HUES6 (cell line): ENCODE measurements at regions not wholly inside any gene's neighbourhood (a gene's known extent, or its start where the extent isn't known, plus 50 kb on each side); places are given as distances from the start of the nearest gene placed in this dataset.
"Not testable (repeated sequence)": the region's sequence is repeated elsewhere in the genome, so short reads cannot be mapped to it uniquely, and the experiment has no call there.

ENCODE experiments used
- H3K27ac ChIP-seq: 2 replicates; pipeline ENCODE4 v1.7.0; 2013; ENCODE audit warnings: low read depth, mild to moderate bottlenecking, low read length, inconsistent platforms
- H3K27me3 ChIP-seq: 2 replicates; pipeline ENCODE4 v1.6.1; 2013; ENCODE audit warnings: low read length; ENCODE audit not compliant: control insufficient read depth, insufficient read depth
- H3K36me3 ChIP-seq: 2 replicates; pipeline ENCODE4 v1.6.1; 2013; ENCODE audit warnings: low read length; ENCODE audit not compliant: control insufficient read depth, insufficient read depth
- H3K4me1 ChIP-seq: 2 replicates; pipeline ENCODE4 v1.6.1; 2013; ENCODE audit warnings: low read length; ENCODE audit not compliant: control insufficient read depth, insufficient read depth
- H3K4me3 ChIP-seq: 2 replicates; pipeline ENCODE4 v1.5.1; 2013; ENCODE audit warnings: low read depth, low read length
- H3K9ac ChIP-seq: one replicate; pipeline ENCODE4 v1.6.1; 2013; ENCODE audit warnings: mild to moderate bottlenecking, low read length
- H3K9me3 ChIP-seq: 2 replicates; pipeline ENCODE4 v1.6.1; 2013; ENCODE audit warnings: low read depth, low read length; ENCODE audit not compliant: control insufficient read depth, insufficient read depth

GRCh38 chr1:222470252-222470805 is 77.6 kb downstream of the HHIPL2 start:
- H3K27me3 ChIP-seq, H3K4me1 ChIP-seq, H3K9ac ChIP-seq, H3K27ac ChIP-seq, H3K4me3 ChIP-seq, H3K9me3 ChIP-seq, H3K36me3 ChIP-seq: not testable (repeated sequence)

DNA sequence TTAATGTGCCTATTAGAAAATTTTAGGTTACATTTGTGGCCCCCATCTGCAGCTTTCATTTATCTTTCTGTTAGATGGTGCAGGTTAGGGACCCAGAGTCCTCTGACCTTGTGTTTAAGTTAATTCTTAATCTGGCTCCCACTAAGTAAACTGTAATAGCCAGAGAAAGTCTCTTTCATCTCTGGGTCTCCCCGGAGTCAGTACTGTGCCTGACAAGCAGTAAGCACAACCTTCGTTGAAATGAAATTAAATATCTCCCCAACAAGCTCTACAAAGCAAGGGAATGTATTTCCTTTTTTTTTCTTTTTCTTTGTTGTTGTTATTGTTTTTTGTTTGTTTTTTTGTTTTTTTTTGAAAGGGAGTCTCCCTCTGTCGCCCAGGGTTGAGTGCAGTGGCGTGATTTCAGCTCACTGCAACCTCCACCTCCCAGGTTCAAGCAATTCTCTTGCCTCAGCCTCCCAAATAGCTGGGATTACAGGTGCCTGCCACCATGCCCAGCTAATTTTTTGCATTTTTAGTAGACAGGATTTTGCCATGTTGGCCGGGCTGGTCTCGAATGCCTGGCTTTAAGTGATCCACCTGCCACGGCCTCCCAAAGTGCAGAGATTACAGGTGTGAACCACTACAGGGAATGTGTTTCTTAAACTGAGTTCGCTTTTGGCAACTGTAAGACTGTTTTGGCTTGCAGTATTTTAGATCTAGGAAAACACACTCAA is 81.6 kb downstream of the HHIPL2 start:
- Histone ChIP-seq H3K4me3 (0 out of 2 replicates have a peak overlapping the region, but pooled peaks have one; percentile 84), H3K9me3 (0 out of 2 replicates have a peak, but pooled peaks cover 3% of the 10 kb centered on the region), H3K27me3 (no peaks in the 10 kb centered on the region), H3K9ac (no peak overlapping the region), H3K4me1 (no peaks in the 10 kb centered on the region), H3K36me3 (no peaks in the 10 kb centered on the region), H3K27ac (no peak overlapping the region)

DNA sequence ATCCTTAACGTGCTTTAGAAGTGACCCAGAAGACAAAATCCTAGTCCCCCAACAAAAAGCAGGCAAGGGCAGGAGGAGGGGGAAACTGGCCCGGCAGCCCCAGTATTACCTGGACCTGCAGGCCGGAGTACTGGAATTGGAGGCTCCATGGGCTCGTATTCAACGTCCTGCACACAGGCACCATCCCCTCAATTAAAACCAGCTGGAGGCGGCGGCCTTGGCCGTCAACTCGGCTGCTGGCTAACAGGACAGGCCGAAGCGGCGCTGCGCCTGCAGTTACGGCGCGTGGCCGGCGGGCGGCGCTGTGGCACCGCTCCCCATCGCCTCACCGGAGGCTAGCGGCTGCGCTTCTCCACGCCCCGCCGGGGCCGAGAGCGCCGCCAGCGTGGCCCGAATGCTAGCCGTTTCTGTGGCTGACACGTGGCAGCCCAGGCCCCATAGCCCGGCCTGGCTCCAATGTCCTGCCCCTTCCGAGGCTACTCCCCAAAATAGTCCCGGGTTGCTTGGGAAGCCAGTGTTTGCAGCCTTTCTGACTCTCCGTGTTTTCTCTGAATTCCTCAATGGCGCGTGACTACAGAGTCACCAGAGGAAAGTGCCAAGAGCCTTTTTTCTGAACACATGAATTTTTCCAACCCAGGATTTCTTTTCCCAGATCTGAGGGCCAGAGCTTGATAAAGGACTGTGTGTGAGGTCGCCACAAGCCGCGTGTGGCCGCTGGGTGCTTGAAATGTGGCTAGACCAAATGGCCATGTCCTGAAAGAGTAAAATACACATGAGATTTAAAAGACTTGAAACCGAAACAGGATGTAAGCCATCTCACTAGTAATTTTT is 82.5 kb downstream of the HHIPL2 start:
- 0 out of 2 replicates have a peak, but pooled peaks cover 3% of the 10 kb centered on the region for H3K9me3 ChIP-seq
- no peaks in the 10 kb centered on the region for H3K27me3 ChIP-seq
- H3K36me3 ChIP-seq: no peaks in the 10 kb centered on the region
- peak overlapping the region; percentile 87 for H3K9ac ChIP-seq
- peak overlapping the region; percentile 84 for H3K4me3 ChIP-seq
- H3K4me1 ChIP-seq: no peaks in the 10 kb centered on the region
- peak overlapping the region; percentile 60; the same call in 1 of the 2 replicates for H3K27ac ChIP-seq

DNA sequence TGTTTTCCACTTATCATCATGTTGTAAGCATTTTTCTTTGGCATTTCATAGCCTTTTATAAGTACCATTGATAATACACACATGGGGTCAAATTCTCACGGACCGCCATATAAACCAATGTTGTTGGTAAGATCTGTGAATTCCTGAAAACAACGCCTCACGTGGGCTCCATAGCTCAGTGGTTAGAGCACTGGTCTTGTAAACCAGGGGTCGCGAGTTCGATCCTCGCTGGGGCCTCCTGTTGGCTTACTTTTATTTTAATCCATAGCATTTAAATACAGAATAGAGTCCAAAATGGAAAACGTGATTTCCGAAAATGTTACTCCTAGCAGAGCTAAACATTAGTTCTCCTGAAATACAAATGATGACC is 83.1 kb downstream of the HHIPL2 start:
- Histone ChIP-seq H3K4me3 (peak overlapping the region; percentile 84), H3K9ac (peak overlapping the region; percentile 64), H3K36me3 (no peaks in the 10 kb centered on the region), H3K27ac (no peak overlapping the region), H3K9me3 (0 out of 2 replicates have a peak, but pooled peaks cover 3% of the 10 kb centered on the region), H3K4me1 (no peaks in the 10 kb centered on the region), H3K27me3 (no peaks in the 10 kb centered on the region)

- H3K9ac ChIP-seq: no peak overlapping the region
- H3K4me3 ChIP-seq: no peak overlapping the region
- H3K4me1 ChIP-seq: no peaks in the 10 kb centered on the region
- peaks cover 13% of the 10 kb centered on the region; the same call in 1 of the 2 replicates for H3K9me3 ChIP-seq
- no peaks in the 10 kb centered on the region for H3K36me3 ChIP-seq
- no peak overlapping the region for H3K27ac ChIP-seq
- no peaks in the 10 kb centered on the region for H3K27me3 ChIP-seq
These were observed 84.7 kb downstream of the HHIPL2 start for GRCh38 chr1:222463059-222463730.

DNA sequence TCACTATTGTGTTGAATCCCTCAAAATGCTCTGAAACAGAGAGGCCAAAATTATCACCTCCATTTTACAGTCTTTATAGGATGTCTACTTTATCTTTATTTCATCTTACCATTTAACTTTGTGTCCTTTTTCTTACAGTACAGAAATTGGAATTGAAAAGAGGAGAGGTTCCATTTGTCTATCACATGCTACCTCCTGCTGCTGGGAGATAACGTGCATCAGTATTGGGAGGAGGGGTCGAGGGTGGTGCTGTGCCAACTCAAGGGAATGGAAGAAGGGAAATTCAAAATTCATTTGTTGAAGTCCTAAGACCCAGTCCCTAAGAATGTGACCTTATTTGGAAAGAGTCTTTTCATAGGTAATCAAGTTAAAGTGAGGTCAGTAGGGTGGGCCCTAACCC is 85.3 kb downstream of the HHIPL2 start:
- no peak overlapping the region for H3K9ac ChIP-seq
- H3K4me1 ChIP-seq: no peaks in the 10 kb centered on the region
- H3K36me3 ChIP-seq: no peaks in the 10 kb centered on the region
- peaks cover 19% of the 10 kb centered on the region for H3K9me3 ChIP-seq
- H3K27me3 ChIP-seq: no peaks in the 10 kb centered on the region
- no peak overlapping the region for H3K4me3 ChIP-seq
- H3K27ac ChIP-seq: no peak overlapping the region

GRCh38 chr1:222461941-222462340 is 86.0 kb downstream of the HHIPL2 start:
- H3K9me3 ChIP-seq: peaks cover 26% of the 10 kb centered on the region
- H3K27me3 ChIP-seq: no peaks in the 10 kb centered on the region
- H3K4me3 ChIP-seq: no peak overlapping the region
- no peak overlapping the region for H3K27ac ChIP-seq
- H3K36me3 ChIP-seq: no peaks in the 10 kb centered on the region
- H3K9ac ChIP-seq: no peak overlapping the region
- no peaks in the 10 kb centered on the region for H3K4me1 ChIP-seq

- Histone ChIP-seq H3K27ac (no peak overlapping the region), H3K4me3 (no peak overlapping the region), H3K27me3 (no peaks in the 10 kb centered on the region), H3K36me3 (no peaks in the 10 kb centered on the region), H3K9ac (no peak overlapping the region), H3K4me1 (peaks cover 3% of the 10 kb centered on the region; the same call in 1 of the 2 replicates), H3K9me3 (peaks cover 28% of the 10 kb centered on the region)
These were observed 88.3 kb downstream of the HHIPL2 start for GRCh38 chr1:222459652-222460051.

DNA sequence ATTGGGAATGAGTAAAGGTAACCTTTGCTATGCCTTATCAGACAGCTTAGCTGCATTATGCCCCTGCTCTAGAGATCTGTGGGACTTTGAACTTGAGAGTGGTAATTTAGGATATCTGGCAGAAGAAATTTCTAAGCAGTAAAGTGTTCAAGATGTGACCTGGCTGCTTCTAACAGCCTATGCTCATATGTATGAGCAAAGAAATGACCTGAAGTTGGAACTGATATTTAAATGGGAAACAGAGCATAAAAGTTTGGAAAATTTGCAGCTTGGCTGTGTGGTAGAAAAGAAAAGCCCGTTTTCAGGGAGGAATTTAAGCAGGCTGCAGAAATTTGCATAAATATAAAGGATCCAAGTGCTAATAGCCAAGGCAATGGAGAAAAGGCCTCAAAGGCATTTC is 90.4 kb downstream of the HHIPL2 start:
- H3K9ac ChIP-seq: no peak overlapping the region
- H3K4me1 ChIP-seq: peaks cover 7% of the 10 kb centered on the region; the same call in 1 of the 2 replicates
- H3K36me3 ChIP-seq: no peaks in the 10 kb centered on the region
- no peak overlapping the region for H3K4me3 ChIP-seq
- H3K27ac ChIP-seq: no peak overlapping the region
- no peaks in the 10 kb centered on the region for H3K27me3 ChIP-seq
- H3K9me3 ChIP-seq: peaks cover 25% of the 10 kb centered on the region

DNA sequence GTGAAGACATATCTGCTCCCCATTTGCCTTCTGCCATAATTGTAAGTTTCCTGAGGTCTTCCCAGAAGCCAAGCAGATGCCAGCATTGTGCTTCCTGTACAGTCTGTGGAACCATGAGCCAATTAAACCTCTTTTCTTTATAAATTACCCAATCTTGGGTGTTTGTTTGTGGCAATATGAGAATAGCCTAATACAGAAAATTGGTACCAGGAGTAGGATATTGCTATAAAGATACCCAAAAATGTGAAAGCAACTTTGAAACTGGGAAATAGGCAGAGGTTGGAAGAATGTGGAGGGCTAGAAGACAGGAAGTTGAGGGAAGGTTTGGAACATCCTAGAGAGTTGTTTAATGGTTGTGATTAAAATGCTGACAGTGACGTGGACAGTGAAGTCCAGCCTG is 90.8 kb downstream of the HHIPL2 start:
- Histone ChIP-seq H3K27ac (no peak overlapping the region), H3K9me3 (peaks cover 25% of the 10 kb centered on the region), H3K27me3 (no peaks in the 10 kb centered on the region), H3K4me3 (no peak overlapping the region), H3K36me3 (no peaks in the 10 kb centered on the region), H3K9ac (no peak overlapping the region), H3K4me1 (peaks cover 7% of the 10 kb centered on the region; the same call in 1 of the 2 replicates)
